B cell (primary cell): ENCODE measurements at regions not wholly inside any gene's neighbourhood (a gene's known extent, or its start where the extent isn't known, plus 50 kb on each side); places are given as distances from the start of the nearest gene placed in this dataset.

Experiments used
- CTCF ChIP-seq: fragments of 200-600 bp; IDR thresholded peaks from one replicate; pipeline ENCODE4 v1.8.0; 2022; ENCODE audit warnings: antibody characterized with exemption, mild to moderate bottlenecking
- EZH2 ChIP-seq: IDR thresholded peaks from 2 replicates; pipeline ENCODE4 v1.6.1; 2012; ENCODE audit warnings: borderline replicate concordance, low read depth, mild to moderate bottlenecking, moderate library complexity, low read length; ENCODE audit not compliant: insufficient read depth, poor library complexity, severe bottlenecking

GRCh38 chr11:104692751-104693150 lies 205.5 kb downstream of the CASP12 start:
- TF ChIP-seq CTCF = no peak
- TF ChIP-seq EZH2 = no peak
